AG04450 (cell line): ENCODE measurements at regions not wholly inside any gene's neighbourhood (a gene's known extent, or its start where the extent isn't known, plus 50 kb on each side); places are given as distances from the start of the nearest gene placed in this dataset.

Source experiments
- CTCF ChIA-PET: fragments of 300-600, 350-600 bp; formaldehyde crosslinking; extraction: SDS; loops from one replicate; lab custom pipeline; 2022; ENCODE audit warnings: antibody characterized with exemption, inconsistent platforms; lab: Charles Lee
- POLR2A ChIA-PET: fragments of 350-600 bp; formaldehyde crosslinking; extraction: SDS; loops from one replicate; lab custom pipeline; 2021; ENCODE audit warnings: antibody characterized with exemption, inconsistent platforms; lab: Yijun Ruan, JAX
- DNase-seq: peaks from one replicate; pipeline ENCODE4 v3.0.0-alpha.2; 2011; ENCODE audit warnings: low read depth, low spot score
- H3K27ac ChIP-seq: one replicate; pipeline ENCODE4 v1.5.1; 2012; ENCODE audit warnings: low read depth, low read length, control low read depth
- H3K27me3 ChIP-seq: one replicate; pipeline ENCODE4 v1.6.0; 2012; ENCODE audit warnings: low read length; ENCODE audit not compliant: control insufficient read depth, insufficient read depth
- H3K4me3 ChIP-seq: 2 replicates; pipeline ENCODE4 v1.5.1; 2011; ENCODE audit warnings: mild to moderate bottlenecking, low read depth, low read length, control low read depth
- H3K9me3 ChIP-seq: 2 replicates; pipeline ENCODE4 v1.5.1; 2012; ENCODE audit warnings: low read length; ENCODE audit not compliant: control insufficient read depth, insufficient read depth
- CTCF ChIP-seq: IDR thresholded peaks from 2 replicates; pipeline ENCODE4 v1.5.1; 2011; ENCODE audit warnings: low read depth, low read length, control low read depth, inconsistent platforms

- ChIA-PET CTCF (no interaction called here), POLR2A (no interaction called here)
- DNase-seq, result no peak
- Histone ChIP-seq H3K27ac (no peak overlapping the region), H3K4me3 (no peak overlapping the region), H3K9me3 (no peaks in the 10 kb centered on the region; the same call in none of the 2 replicates), H3K27me3 (peaks cover 5% of the 10 kb centered on the region)
- TF ChIP-seq CTCF, result no peak
These were observed 123.7 kb downstream of the MIAT start for GRCh38 chr22:26781062-26781461.

- Histone ChIP-seq H3K4me3 (no peak overlapping the region), H3K27ac (no peak overlapping the region), H3K9me3 (no peaks in the 10 kb centered on the region; the same call in none of the 2 replicates), H3K27me3 (peaks cover 5% of the 10 kb centered on the region)
- CTCF ChIA-PET, result no interaction called here
- DNase-seq, result no peak
- POLR2A ChIA-PET, result no interaction called here
- TF ChIP-seq CTCF, result no peak
These were observed 124.2 kb downstream of the MIAT start for GRCh38 chr22:26781596-26781995.

GRCh38 chr22:26783885-26784284 is 126.5 kb downstream of the MIAT start:
- H3K9me3 ChIP-seq, result no peaks in the 10 kb centered on the region; the same call in none of the 2 replicates
- no peak overlapping the region for H3K4me3 ChIP-seq
- no peak for DNase-seq
- H3K27me3 ChIP-seq, result peaks cover 5% of the 10 kb centered on the region
- ChIA-PET POLR2A (interaction anchor here (0.6 kb wide), 1 partner anchor 12 kb away, joined by 3 read pairs; no protein-coding TSS in a partner anchor), CTCF (no interaction called here)
- TF ChIP-seq CTCF, result no peak
- H3K27ac ChIP-seq, result no peak overlapping the region

GRCh38 chr22:26784772-26785171 is 127.4 kb downstream of the MIAT start:
- TF ChIP-seq CTCF, result no peak
- no peak overlapping the region for H3K4me3 ChIP-seq
- no peak for DNase-seq
- peaks cover 5% of the 10 kb centered on the region for H3K27me3 ChIP-seq
- POLR2A ChIA-PET, result no interaction called here
- H3K9me3 ChIP-seq, result no peaks in the 10 kb centered on the region; the same call in none of the 2 replicates
- H3K27ac ChIP-seq, result no peak overlapping the region
- CTCF ChIA-PET, result no interaction called here

GRCh38 chr22:26785932-26786331 is 128.5 kb downstream of the MIAT start:
- no peak overlapping the region for H3K4me3 ChIP-seq
- DNase-seq, result no peak
- ChIA-PET POLR2A (no interaction called here), CTCF (no interaction called here)
- TF ChIP-seq CTCF, result no peak
- H3K27ac ChIP-seq, result no peak overlapping the region
- H3K9me3 ChIP-seq, result no peaks in the 10 kb centered on the region; the same call in 1 of the 2 replicates
- peaks cover 5% of the 10 kb centered on the region for H3K27me3 ChIP-seq
